ENCODE measurements at regions not wholly inside any gene's neighbourhood (a gene's known extent, or its start where the extent isn't known, plus 50 kb on each side); places are given as distances from the start of the nearest gene placed in this dataset.
"Not testable (repeated sequence)": the region's sequence is repeated elsewhere in the genome, so short reads cannot be mapped to it uniquely, and the experiment has no call there.

- no peak for TF ChIP-seq CTCF (conservative IDR thresholded peaks at IDR 0.05; ENCODE audit: low read depth in 2 of 2)
- no peak for TF ChIP-seq POLR2AphosphoS5 (IDR thresholded peaks at IDR 0.05; ENCODE audit: low read depth)
- no peak for TF ChIP-seq JUNB (IDR thresholded peaks at IDR 0.05; ENCODE audit: unreplicated experiment)
Measured at GRCh38 chr7:120079704-120080103, 193.3 kb upstream of the KCND2 start (continued).

- not testable (repeated sequence) for H3K36me3 ChIP-seq (ENCODE audit: insufficient read depth); H3K9me2 ChIP-seq (ENCODE audit: insufficient read depth); H3K4me2 ChIP-seq; H3K27me3 ChIP-seq (ENCODE audit: insufficient read depth); H4K20me1 ChIP-seq (replicated peaks; ENCODE audit: insufficient read depth); H3K4me1 ChIP-seq (ENCODE audit: insufficient read depth); DNase-seq (ENCODE audit: low spot score); H3K27me3 Mint-ChIP-seq (ENCODE audit: insufficient read depth, low read depth, poor library complexity); H3K4me1 Mint-ChIP-seq; H2AFZ ChIP-seq; ATAC-seq; H3K36me3 Mint-ChIP-seq (ENCODE audit: low read depth); H3K4me3 ChIP-seq; H3K9me3 Mint-ChIP-seq; H3K4me3 Mint-ChIP-seq; H3F3A ChIP-seq (replicated peaks; ENCODE audit: low read depth); H3K27ac ChIP-seq (ENCODE audit: low read depth); H3K79me2 ChIP-seq (replicated peaks; ENCODE audit: insufficient read depth); H3K27ac Mint-ChIP-seq
Measured at GRCh38 chr7:120086468-120086867, 186.5 kb upstream of the KCND2 start.

GRCh38 chr7:120089968-120090367, 183.0 kb upstream of the KCND2 start:
- no peak for TF ChIP-seq REST (IDR thresholded peaks at IDR 0.05; ENCODE audit: unreplicated experiment)
- TF ChIP-seq CTCF (conservative IDR thresholded peaks at IDR 0.05; ENCODE audit: low read depth in 2 of 2), result peak in 1 of 2 experiments; percentile 17; a peak in 1 of 4 replicates
- Histone ChIP-seq H3K36me3 (ENCODE audit: insufficient read depth) (no peaks in the 10 kb centered on the region), H4K20me1 (replicated peaks; ENCODE audit: insufficient read depth) (no peaks in the 10 kb centered on the region), H3K27ac (ENCODE audit: low read depth) (no peak overlapping the region), H3F3A (replicated peaks; ENCODE audit: low read depth) (no peaks in the 10 kb centered on the region), H3K79me2 (replicated peaks; ENCODE audit: insufficient read depth) (no peaks in the 10 kb centered on the region), H3K9me2 (ENCODE audit: insufficient read depth) (no peaks in the 10 kb centered on the region), H2AFZ (no peak overlapping the region), H3K4me2 (no peak overlapping the region), H3K4me3 (no peak overlapping the region), H3K27me3 (ENCODE audit: insufficient read depth) (no peaks in the 10 kb centered on the region), H3K4me1 (ENCODE audit: insufficient read depth) (no peaks in the 10 kb centered on the region)
- Mint-ChIP-seq H3K27me3 (ENCODE audit: insufficient read depth, low read depth, poor library complexity) (peaks cover 2% of the 10 kb centered on the region), H3K27ac (no peak overlapping the region), H3K36me3 (ENCODE audit: low read depth) (no peaks in the 10 kb centered on the region), H3K9me3 (no peaks in the 10 kb centered on the region), H3K4me1 (no peaks in the 10 kb centered on the region), H3K4me3 (no peak overlapping the region)
- no peak for ATAC-seq
- peak; percentile 4 for DNase-seq (ENCODE audit: low spot score)

Measured in GM23338 (cell line).